Sigmoid colon (tissue), 4 donors: ENCODE measurements at regions not wholly inside any gene's neighbourhood (a gene's known extent, or its start where the extent isn't known, plus 50 kb on each side); places are given as distances from the start of the nearest gene placed in this dataset.

Experiments
- CTCF ChIP-seq, 4 experiments: fragments of 450-650 bp in 3 of 4; fragments of 200-600 bp in 1 of 4; IDR thresholded peaks; one replicate each; pipeline ENCODE4 v1.5.1; 2016 to 2019; ENCODE audit warnings: antibody characterized with exemption in 4 of 4, mild to moderate bottlenecking in 3 of 4, moderate library complexity in 2 of 4
- EP300 ChIP-seq, 4 donors: sonication (generic); formaldehyde crosslinking; IDR thresholded peaks; one replicate each; pipeline ENCODE4 v1.6.1; 2017; ENCODE audit warnings: antibody characterized with exemption in 4 of 4

GRCh38 chr17:72345088-72345487 is 224.3 kb downstream of the SOX9 start:
- no peak for TF ChIP-seq CTCF (IDR thresholded peaks at IDR 0.05)
- TF ChIP-seq EP300 (IDR thresholded peaks at IDR 0.05): no peak
